Sigmoid colon (tissue), 6 donors: ENCODE measurements at regions not wholly inside any gene's neighbourhood (a gene's known extent, or its start where the extent isn't known, plus 50 kb on each side); places are given as distances from the start of the nearest gene placed in this dataset.

ENCODE experiments used
- DNase-seq: peaks from one replicate; pipeline ENCODE4 v3.0.0-alpha.2; 2019
- H3K27ac ChIP-seq, 4 donors: fragments of 200-600 bp; sonication (generic); one replicate each; pipeline ENCODE4 v1.5.1; 2016 to 2019; ENCODE audit warnings: mild to moderate bottlenecking in 1 of 4
- H3K27me3 ChIP-seq, 3 donors: fragments of 200-600 bp; sonication (generic); one replicate each; pipeline ENCODE4 v1.5.1; 2019; ENCODE audit warnings: mild to moderate bottlenecking in 1 of 3
- H3K36me3 ChIP-seq, 4 donors: fragments of 200-600 bp; sonication (generic); one replicate each; pipeline ENCODE4 v1.5.1; 2016 to 2019
- H3K4me1 ChIP-seq, 4 donors: fragments of 200-600 bp; sonication (generic); one replicate each; pipeline ENCODE4 v1.5.1; 2017 to 2019
- H3K4me3 ChIP-seq, 4 donors: fragments of 200-600 bp; sonication (generic); one replicate each; pipeline ENCODE4 v1.5.1; 2017 to 2019; ENCODE audit warnings: mild to moderate bottlenecking in 2 of 4, moderate library complexity in 1 of 4
- H3K9me3 ChIP-seq, 4 donors: fragments of 200-600 bp in 3 of 4; sonication (generic) in 3 of 4; one replicate each; pipeline versions ENCODE4 v1.5.1 to v1.6.1; 2013 to 2019
- EP300 ChIP-seq, 4 donors: sonication (generic); formaldehyde crosslinking; IDR thresholded peaks; one replicate each; pipeline ENCODE4 v1.6.1; 2017; ENCODE audit warnings: antibody characterized with exemption in 4 of 4
- POLR2A ChIP-seq, 2 donors: fragments of 450-650 bp; IDR thresholded peaks; one replicate each; pipeline ENCODE4 v1.6.1; 2016; ENCODE audit warnings: antibody characterized with exemption in 2 of 2, mild to moderate bottlenecking in 2 of 2, moderate library complexity in 2 of 2
- POLR2AphosphoS5 ChIP-seq, 4 donors: sonication (generic); formaldehyde crosslinking; IDR thresholded peaks; one replicate each; pipeline ENCODE4 v1.6.1; 2017; ENCODE audit warnings: antibody characterized with exemption in 4 of 4
- WGBS, 2 donors: extraction: QIAGEN DNeasy Blood & Tissue Kit; methylation state at CpG; one replicate each; pipeline ENCODE4 v1.1.7; 2013; 5-methylcytosine and 5-hydroxymethylcytosine counted together
- intact Hi-C: fragments of 100-400 bp; cut with DNase I; formaldehyde crosslinking; loops from one replicate; pipeline ENCODE4 v1.15.1; 2023
- TF ChIP-seq, protein P1 (sequence below), 4 experiments: fragments of 450-650 bp in 3 of 4; fragments of 200-600 bp in 1 of 4; IDR thresholded peaks; one replicate each; pipeline ENCODE4 v1.5.1; 2016 to 2019; ENCODE audit warnings: antibody characterized with exemption in 4 of 4, mild to moderate bottlenecking in 3 of 4, moderate library complexity in 2 of 4
- donor health status: healthy with polysubstance abuse.
- donor health status: healthy.

GRCh38 chr2:176804392-176804791 lies 408.2 kb upstream of the HNRNPA3 start:
- intact Hi-C loops, result no loop called here
- H3K27ac ChIP-seq, result no peak overlapping the region
- no peak for DNase-seq
- no peaks in the 10 kb centered on the region for H3K27me3 ChIP-seq
- TF ChIP-seq POLR2A (IDR thresholded peaks at IDR 0.05), result no peak
- no peak for TF ChIP-seq EP300 (IDR thresholded peaks at IDR 0.05)
- TF ChIP-seq POLR2AphosphoS5 (IDR thresholded peaks at IDR 0.05), result no peak
- TF ChIP-seq, protein P1, sequence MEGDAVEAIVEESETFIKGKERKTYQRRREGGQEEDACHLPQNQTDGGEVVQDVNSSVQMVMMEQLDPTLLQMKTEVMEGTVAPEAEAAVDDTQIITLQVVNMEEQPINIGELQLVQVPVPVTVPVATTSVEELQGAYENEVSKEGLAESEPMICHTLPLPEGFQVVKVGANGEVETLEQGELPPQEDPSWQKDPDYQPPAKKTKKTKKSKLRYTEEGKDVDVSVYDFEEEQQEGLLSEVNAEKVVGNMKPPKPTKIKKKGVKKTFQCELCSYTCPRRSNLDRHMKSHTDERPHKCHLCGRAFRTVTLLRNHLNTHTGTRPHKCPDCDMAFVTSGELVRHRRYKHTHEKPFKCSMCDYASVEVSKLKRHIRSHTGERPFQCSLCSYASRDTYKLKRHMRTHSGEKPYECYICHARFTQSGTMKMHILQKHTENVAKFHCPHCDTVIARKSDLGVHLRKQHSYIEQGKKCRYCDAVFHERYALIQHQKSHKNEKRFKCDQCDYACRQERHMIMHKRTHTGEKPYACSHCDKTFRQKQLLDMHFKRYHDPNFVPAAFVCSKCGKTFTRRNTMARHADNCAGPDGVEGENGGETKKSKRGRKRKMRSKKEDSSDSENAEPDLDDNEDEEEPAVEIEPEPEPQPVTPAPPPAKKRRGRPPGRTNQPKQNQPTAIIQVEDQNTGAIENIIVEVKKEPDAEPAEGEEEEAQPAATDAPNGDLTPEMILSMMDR (IDR thresholded peaks at IDR 0.05), result no peak
- no peak overlapping the region for H3K4me3 ChIP-seq
- H3K36me3 ChIP-seq, result no peaks in the 10 kb centered on the region
- no peaks in the 10 kb centered on the region for H3K9me3 ChIP-seq
- 49 to 67% methylated on average over 2 of the region's 2 CpGs for WGBS, 2 donors
- no peaks in the 10 kb centered on the region for H3K4me1 ChIP-seq

GRCh38 chr2:176805345-176805744 lies 407.2 kb upstream of the HNRNPA3 start:
- intact Hi-C loops, result no loop called here
- Histone ChIP-seq H3K4me1 (no peaks in the 10 kb centered on the region), H3K27me3 (no peaks in the 10 kb centered on the region), H3K9me3 (no peaks in the 10 kb centered on the region), H3K36me3 (no peaks in the 10 kb centered on the region), H3K27ac (no peak overlapping the region), H3K4me3 (no peak overlapping the region)
- no peak for DNase-seq
- TF ChIP-seq POLR2A (IDR thresholded peaks at IDR 0.05) (no peak), POLR2AphosphoS5 (IDR thresholded peaks at IDR 0.05) (no peak), EP300 (IDR thresholded peaks at IDR 0.05) (no peak)

DNA sequence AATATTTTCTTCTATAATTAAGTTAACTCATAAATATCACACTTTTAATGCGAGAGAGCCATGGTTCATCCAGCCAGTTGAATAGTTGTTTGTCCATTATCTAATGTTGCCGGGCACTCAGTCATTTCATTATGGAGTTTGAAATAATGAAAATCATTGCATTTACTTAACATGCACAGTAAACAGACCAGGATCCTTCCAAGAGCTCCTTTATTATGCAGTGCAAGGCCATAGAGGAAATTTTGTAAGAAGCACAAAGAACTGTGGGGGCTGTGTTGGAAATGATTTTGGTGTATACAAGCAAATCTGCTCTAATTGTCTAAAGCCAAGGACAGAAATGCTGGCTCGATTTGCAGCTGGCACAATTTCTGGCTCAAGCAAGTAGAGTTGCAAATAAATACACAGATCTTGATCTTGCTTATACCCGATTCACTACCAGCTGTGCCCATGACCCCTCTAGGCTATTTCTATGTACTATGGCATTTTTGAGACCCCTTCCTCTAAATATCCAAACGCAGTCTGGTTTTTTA lies 400.3 kb upstream of the HNRNPA3 start:
- intact Hi-C loops, result loop anchor here (5.0 to 10.0 kb wide), 2 partner anchors 160 to 668 kb away; no protein-coding TSS in a partner anchor
- Histone ChIP-seq H3K36me3 (no peaks in the 10 kb centered on the region), H3K27me3 (no peaks in the 10 kb centered on the region), H3K9me3 (no peaks in the 10 kb centered on the region), H3K27ac (no peak overlapping the region), H3K4me3 (no peak overlapping the region), H3K4me1 (peaks cover 0 to 6% (median 2%) of the 10 kb centered on the region in 4 donors)
- no peak for DNase-seq
- TF ChIP-seq EP300 (IDR thresholded peaks at IDR 0.05) (no peak), POLR2A (IDR thresholded peaks at IDR 0.05) (no peak), POLR2AphosphoS5 (IDR thresholded peaks at IDR 0.05) (no peak)
- TF ChIP-seq, protein P1 (IDR thresholded peaks at IDR 0.05), result no peak
- 64 to 69% methylated on average over 5 of the region's 5 CpGs for WGBS, 2 donors

DNA sequence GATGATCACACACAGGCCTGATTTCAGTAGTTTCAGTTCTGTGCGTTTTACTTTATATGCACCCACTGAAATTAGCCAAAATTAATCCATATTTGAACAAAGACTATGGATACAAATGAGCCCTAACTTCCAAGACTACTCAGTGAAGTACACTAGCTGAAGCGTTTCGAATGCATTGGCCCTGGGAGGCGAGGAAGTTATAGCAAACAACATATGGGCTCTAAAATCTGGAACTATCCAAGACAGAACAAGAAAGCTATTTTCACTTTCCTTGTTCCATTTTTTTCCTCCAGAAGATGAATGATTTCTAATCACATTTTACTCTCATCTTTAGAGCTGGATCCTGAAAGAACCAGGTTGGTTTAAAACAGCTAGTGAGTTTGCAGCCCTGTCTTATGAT lies 399.4 kb upstream of the HNRNPA3 start:
- Histone ChIP-seq H3K4me1 (peaks cover 0 to 6% (median 2%) of the 10 kb centered on the region in 4 donors), H3K9me3 (no peaks in the 10 kb centered on the region), H3K27me3 (no peaks in the 10 kb centered on the region), H3K27ac (no peak overlapping the region), H3K36me3 (no peaks in the 10 kb centered on the region), H3K4me3 (no peak overlapping the region)
- no peak for TF ChIP-seq EP300 (IDR thresholded peaks at IDR 0.05)
- no peak for TF ChIP-seq POLR2A (IDR thresholded peaks at IDR 0.05)
- TF ChIP-seq, protein P1 (IDR thresholded peaks at IDR 0.05), result no peak
- TF ChIP-seq POLR2AphosphoS5 (IDR thresholded peaks at IDR 0.05), result no peak
- no peak for DNase-seq
- intact Hi-C loops, result loop anchor here (5.0 to 10.0 kb wide), 2 partner anchors 161 to 668 kb away; no protein-coding TSS in a partner anchor
- 89 to 90% methylated on average over 4 of the region's 4 CpGs for WGBS, 2 donors

DNA sequence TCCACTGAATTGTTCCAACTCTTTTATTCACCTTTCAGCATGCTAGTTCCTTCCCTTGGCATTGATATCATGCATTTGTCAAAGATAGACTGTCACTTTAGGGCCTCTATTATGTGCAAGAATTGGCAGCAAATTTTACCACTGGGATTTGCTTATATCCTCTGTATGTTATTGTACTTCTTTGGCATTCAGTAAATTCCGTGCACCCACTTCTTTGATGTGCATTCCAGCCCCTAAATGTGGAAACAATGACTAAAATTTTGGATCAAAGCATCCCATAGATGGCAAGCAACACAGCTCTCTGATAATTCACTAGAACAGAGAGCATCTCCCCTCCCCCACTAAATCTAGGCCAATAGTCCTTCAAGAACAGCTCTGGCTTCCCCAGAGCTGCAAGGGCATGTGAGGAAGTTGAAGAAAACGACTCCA lies 399.0 kb upstream of the HNRNPA3 start:
- WGBS, 2 donors, result 67% methylated on average over 2 of the region's 2 CpGs
- no peak for DNase-seq
- no peak for TF ChIP-seq POLR2A (IDR thresholded peaks at IDR 0.05)
- TF ChIP-seq, protein P1 (IDR thresholded peaks at IDR 0.05), result no peak
- TF ChIP-seq POLR2AphosphoS5 (IDR thresholded peaks at IDR 0.05), result no peak
- no peak for TF ChIP-seq EP300 (IDR thresholded peaks at IDR 0.05)
- no peaks in the 10 kb centered on the region for H3K36me3 ChIP-seq
- intact Hi-C loops, result loop anchor here (5.0 to 10.0 kb wide), 2 partner anchors 161 to 669 kb away; no protein-coding TSS in a partner anchor
- no peak overlapping the region for H3K27ac ChIP-seq
- no peak overlapping the region for H3K4me3 ChIP-seq
- no peaks in the 10 kb centered on the region for H3K9me3 ChIP-seq
- H3K27me3 ChIP-seq, result no peaks in the 10 kb centered on the region
- peaks cover 0 to 6% (median 2%) of the 10 kb centered on the region in 4 donors for H3K4me1 ChIP-seq
